Activated CD8-positive, alpha-beta memory T cell treated with anti-CD3 and anti-CD28 coated beads for 1 hour (primary cell): ENCODE measurements at regions not wholly inside any gene's neighbourhood (a gene's known extent, or its start where the extent isn't known, plus 50 kb on each side); places are given as distances from the start of the nearest gene placed in this dataset.
"Not testable (repeated sequence)": the region's sequence is repeated elsewhere in the genome, so short reads cannot be mapped to it uniquely, and the experiment has no call there.

Source experiments
- DNase-seq, 2 donors: peaks; one replicate each; pipeline ENCODE4 v3.0.0-alpha.2; 2020; ENCODE audit warnings: low read depth in 1 of 2; ENCODE audit errors: extremely low read depth in 1 of 2

DNA sequence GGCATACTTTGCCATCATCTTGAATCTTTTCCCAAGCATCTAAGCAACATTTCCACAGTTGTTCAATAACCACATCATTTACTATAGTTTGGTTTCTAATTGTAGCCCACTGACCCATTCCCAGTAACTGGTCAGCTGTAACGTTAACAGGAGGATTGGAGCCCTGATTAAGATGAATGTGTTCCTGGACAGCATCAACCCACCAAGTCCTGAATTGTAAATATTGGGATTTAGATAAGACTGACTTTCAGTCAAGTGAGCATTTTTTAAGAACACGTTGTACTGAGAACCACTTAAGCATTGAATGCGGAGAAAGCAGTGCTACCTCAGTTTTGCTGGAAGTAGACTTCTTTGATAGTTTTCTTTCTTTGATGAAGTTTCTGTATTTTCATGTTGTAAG lies 53.3 kb upstream of the ARL4D start:
- not testable (repeated sequence) for DNase-seq

DNA sequence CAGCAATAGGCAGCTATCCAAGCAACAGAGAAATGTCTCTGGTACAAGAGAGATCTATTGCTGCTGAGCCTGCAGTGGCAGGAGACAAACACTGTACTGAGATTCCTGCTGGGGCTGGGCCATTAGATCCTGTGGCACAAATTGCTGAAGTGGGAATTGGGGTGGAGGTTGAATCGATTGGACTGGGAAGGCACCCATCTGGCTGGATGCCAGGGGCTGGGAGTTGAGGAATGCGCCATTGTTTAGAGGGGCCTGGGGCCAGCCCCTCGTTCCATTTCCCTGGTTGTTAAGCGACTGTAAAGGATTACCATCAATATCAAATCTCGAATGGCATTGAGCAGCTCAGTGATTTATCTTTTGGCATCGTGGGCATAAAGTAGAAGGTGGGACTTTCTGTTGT lies 54.1 kb upstream of the ARL4D start:
- no peak for DNase-seq

DNA sequence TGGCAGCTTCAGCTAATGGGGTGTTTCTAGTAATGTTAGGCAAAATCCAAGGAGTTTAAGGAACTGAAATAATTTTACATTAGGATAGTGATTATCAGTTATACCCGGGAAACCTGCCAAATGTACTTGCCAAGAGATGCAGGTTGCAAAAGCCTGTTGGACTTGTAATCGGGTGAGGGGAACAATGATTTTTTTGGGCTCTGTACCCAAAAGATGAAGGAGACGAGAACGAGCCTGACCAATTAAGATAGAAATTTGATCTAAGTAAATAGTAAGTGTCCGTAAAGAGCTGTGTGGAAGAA lies 56.3 kb upstream of the ARL4D start:
- no peak for DNase-seq

DNA sequence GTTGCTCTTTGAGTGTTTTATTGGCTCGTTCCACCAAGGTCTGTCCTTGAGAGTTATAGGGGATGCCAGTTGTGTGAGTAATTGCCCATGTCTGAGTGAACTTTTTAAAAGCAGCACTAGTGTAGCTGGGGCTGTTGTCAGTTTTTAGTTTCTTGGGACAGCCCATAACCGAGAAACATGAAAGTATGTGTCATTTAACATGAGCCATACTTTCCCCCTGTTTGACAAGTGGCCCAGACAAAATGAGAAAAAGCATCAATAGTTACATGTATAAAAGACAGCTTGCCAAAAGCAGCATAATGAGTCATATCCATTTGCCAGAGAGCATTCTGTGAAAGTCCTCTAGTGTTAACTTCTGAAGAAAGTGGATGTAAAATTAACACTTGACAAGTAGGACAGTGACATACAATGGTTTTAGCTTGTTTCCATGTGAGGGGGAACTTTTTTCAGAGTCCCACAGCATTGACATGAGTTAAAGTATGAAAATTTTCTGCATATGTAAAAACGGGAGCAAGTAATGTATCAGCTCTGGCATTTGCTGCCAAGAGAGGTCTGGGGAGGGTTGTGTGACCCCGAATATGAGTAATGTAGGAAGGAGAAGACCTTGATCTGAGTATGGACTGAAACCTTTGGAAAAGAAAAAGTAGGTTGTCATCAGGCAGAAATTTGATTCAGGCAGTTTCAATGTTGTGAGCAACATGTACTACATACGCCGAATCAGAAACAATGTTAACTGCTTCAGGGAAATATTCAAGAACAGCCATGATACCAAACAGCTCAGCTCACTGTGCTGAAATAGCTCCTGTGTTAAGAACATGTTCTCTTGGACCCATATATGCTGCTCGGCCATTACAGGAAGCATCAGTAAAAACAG lies 56.8 kb upstream of the ARL4D start:
- no peak for DNase-seq

DNA sequence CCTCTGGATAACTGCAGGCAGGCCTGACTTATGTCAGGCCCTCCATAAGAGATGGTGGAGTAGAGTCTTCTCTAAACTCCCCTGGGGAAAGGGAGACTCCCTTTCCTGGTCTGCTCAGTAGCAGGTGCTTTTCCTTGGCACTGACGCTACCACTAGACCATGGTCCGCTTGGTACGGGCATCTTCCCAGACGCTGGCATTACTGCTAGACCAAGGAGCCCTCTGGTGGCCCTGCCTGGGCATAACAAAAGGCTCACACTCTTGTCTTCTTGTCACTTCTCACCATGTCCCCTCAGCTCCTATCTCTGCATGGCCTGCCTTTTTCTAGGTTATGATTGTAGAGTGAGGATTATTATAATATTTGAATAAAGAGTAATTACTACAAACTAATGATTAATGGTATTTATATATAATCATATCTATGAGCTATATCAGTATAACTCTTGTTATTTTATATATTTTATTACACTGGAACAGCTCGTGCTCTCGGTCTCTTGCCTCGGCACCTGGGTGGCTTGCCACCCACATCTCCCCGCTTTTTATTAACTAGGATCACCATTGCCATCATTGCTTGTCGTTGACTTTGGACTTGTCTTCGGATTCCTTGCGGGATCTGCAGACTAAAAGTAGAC lies 59.8 kb upstream of the ARL4D start:
- peak; percentile 35 to 47 for DNase-seq

DNA sequence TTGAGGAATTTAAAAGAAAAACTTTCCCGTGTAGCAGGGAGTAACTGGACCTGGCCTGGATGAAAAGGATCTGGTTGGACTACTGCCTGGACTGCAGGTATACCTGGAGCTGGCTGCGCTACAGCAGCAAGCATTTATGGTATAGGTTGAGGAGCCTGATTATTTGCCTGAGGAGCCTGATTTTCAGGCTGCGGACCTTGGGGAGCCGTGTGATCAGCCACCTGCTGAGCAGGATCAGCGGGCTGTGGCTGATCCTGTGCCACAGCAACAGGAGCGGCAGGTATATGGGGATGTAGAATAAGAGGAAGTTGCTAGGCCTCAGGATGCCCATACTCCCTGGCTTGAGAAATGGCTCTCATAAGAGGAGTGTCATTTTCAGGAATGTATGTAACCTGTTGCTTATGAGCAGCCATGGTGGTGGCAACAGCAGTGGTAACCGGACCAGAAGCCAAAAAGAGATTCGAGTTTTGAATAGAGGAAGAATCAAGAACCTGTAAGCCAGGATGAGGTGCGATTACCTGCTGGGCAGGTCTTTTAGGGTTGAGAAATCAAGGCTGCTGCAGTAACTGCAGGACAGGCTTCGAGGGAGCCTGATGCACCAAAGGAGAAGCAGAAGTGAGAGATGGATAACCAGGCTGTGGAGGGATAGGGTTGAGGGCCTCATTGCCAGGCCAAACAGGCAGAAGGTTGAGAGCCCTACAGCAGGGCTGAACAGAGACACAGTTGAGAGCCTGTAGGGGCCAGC lies 60.9 kb upstream of the ARL4D start:
- DNase-seq, result no peak

DNA sequence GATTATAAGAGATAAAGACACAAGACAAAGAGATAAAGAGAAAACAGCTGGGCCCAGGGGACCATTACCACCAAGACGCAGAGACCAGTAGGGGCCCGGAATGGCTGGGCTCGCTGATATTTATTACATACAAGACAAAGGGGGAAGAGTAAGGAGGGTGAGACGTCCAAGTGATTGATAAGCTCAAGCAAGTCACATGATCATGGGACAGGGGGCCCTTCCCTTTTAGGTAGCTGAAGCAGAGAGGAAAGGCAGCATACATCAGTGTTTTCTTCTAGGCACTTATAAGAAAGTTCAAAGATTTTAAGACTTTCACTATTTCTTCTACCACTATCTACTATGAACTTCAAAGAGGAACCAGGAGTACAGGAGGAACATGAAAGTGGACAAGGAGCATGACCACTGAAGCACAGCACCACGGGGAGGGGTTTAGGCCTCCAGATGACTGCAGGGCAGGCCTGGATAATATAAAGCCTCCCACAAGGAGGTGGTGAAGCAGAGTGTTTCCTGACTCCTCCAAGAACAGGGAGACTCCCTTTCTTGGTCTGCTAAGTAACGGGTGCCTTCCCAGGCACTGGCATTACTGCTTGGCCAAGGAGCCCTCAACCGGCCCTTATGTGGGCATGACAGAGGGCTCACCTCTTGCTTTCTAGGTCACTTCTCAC lies 63.9 kb upstream of the ARL4D start:
- no peak for DNase-seq

DNA sequence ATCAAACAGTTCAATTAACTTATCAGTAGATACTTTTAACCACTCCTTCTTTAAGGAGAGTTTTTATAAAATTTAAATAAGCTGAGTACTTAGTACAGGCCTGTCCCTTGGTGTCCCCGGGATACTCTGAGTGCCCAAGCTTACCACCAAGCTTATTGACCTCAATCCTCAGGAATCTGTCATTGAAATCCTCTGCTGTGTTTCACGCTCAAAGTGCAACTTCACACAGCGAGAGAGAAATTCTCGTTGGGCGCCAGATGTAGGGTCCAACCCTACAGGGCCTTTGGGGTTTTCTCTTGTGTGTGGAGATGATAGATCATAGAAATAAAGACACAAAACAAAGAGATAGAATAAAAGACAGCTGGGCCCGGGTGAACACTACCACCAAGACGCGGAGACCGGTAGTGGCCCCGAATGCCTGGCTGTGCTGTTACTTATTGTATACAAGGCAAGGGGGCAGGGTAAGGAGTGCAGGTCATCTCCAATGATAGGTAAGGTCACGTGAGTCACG lies 65.3 kb upstream of the ARL4D start:
- DNase-seq, result no peak

DNA sequence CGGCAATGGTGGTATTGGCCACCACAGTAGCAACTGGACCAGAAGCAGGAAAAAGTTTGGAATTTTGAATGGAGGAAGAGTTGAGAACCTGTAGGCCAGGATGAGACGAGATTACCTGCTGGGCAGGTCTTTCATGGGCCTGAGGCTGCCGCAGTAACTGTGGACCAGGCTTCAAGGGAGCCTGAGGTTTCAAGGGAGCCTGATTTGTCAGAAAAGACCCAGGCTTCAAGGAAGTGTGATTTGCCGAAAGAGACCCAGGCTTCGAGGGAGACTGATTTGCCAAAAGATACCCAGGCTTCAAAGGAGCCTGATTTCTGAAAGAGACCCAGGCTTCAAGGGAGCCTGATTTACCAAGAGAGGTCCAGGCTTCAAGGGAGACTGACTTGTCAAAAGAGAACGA lies 66.6 kb upstream of the ARL4D start:
- no peak for DNase-seq

DNA sequence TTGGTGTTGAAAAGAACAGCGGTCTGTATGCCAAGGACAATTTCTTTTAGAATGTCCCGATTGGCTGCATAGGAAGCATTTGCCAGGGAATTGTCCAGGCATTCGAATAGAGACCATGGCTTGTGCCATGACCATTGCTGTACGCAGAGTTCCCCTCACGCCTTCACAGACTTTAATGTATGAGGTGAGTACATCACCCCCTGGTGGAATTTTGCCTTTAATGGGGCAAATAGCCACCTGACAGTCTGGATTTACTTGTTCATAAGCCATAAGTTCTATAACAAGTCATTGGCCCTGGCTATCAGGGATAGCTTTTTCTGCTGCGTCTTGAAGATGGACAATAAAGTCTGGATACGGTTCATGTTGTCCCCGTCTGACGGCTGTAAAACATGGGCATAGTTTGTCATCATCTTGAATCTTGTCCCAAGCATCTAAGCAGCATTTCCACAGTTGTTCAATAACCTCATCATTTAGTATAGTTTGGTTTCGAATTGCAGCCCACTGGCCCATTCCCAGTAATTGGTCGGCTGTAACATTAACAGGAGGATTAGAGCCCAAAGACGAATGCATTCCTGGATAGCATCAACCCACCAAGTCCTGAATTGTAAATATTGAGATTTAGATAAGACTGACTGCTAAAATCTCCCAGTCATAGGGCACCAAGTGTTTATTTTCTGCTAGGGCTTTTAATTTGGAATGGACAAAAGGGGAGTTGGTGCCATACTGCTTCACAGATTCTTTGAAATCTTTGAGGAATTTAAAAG lies 67.7 kb upstream of the ARL4D start:
- DNase-seq, result no peak

DNA sequence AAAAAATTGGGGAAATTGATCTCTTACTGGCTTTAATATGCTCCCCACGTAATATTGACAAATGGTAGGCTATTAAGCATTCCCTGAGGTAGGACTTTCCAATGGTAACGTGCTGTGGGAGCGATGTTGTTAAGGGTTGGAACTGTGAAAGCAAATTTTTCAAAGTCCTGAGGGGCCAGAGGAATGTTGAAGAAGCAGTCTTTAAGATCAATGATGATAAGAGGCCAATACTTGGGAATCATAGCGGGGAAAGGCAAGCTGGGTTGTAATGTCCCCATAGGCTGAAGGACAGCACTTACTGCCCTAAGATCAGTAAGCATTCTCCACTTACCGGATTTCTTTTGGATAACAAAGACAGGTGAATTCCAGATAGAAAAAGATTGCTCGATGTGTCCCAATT lies 69.6 kb upstream of the ARL4D start:
- DNase-seq, result no peak

DNA sequence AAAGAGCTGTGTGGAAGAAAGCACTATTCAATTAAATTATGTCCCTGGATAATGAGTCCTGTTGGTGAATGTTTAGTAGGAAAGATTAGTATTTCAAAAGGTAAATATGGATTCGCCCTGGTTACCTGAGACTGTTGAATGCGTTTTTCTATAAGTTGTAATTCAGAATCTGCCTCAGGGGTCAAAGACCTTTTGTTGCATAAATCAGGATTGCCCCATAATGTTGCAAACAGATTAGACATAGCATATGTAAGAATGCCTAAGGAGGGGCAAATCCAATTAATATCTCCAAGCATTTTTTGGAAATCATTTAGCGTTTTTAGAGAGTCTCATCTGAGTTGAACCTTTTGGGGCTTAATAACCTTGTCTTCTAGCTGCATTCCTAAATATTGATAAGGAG lies 70.1 kb upstream of the ARL4D start:
- no peak for DNase-seq

DNA sequence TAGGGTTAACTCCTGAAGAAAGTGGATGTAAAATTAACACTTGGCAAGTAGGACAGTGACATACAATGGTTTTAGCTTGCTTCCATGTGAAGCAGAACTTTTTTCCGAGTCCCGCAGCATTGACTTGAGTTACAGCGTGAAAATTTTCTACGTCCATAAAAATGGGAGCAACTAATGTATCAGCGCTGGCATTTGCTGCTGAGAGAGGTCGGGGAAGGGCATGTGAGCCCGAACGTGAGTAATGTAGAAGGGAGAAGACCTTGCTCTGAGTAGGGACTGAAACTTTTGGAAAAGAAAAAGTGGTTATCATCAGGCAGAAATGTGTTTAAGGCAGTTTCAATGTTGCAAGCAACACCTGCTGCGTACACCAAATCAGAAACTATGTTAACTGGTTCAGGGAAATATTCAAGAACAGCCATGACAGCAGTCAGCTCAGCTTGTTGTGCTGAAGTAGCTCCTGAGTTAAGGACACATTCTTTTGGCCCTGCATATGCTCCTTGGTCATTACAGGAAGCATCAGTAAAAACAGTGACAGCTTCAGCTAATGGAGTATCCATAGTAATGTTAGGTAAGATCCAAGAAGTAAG lies 70.9 kb upstream of the ARL4D start:
- DNase-seq, result no peak

DNA sequence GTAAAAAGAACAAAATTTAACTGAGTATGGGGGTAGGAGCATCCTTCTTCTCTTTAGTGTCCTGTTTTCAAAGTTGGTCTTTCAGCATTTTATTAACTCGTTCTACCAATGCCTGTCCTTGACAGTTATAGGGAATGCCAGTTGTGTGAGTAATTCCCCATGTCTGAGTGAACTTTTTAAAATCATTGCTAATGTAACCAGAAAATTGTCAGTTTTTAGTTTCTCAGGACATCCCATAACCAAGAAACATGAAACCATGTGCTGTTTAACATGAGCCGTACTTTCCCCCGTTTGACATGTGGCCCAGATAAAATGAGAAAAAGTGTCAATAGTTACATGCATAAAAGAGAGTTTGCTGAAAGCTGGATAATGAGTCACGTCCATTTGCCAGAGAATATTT lies 71.4 kb upstream of the ARL4D start:
- DNase-seq, result no peak

DNA sequence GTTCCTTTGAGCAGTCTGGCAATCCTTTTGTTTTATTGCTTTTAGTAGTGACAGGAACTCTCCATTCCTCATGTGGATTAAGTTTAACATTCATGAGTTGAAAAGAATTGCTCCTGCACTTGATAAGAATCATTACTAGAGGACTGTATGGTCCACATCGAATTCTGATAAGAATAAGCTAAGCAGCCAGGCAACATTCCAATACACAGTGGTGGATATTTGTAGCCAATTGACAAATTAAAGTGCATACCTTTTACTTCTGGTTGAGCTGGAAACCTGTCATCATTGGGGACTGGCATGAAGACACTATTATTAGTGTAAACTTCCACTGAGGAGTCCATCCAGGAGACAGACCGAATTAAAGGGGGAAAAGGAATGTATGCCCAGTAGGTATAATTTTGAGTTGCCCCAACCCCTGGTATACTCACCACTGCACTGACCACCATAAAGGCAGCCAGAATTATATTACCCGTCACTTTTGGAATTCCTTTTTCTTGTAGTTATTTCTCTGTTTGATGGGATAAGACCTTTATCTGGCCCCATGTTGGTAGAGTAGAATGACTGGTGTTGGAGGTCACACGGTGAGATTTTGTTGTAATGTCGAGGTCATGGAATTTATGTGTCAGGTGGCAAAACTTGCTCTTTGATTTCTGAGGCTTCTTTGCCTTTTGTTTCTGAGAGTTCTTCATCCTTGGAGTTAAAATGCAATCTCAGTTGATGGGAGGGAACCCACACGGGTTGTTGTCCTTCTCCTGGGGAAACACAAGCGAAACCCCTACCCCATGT lies 72.1 kb upstream of the ARL4D start:
- no peak for DNase-seq

DNA sequence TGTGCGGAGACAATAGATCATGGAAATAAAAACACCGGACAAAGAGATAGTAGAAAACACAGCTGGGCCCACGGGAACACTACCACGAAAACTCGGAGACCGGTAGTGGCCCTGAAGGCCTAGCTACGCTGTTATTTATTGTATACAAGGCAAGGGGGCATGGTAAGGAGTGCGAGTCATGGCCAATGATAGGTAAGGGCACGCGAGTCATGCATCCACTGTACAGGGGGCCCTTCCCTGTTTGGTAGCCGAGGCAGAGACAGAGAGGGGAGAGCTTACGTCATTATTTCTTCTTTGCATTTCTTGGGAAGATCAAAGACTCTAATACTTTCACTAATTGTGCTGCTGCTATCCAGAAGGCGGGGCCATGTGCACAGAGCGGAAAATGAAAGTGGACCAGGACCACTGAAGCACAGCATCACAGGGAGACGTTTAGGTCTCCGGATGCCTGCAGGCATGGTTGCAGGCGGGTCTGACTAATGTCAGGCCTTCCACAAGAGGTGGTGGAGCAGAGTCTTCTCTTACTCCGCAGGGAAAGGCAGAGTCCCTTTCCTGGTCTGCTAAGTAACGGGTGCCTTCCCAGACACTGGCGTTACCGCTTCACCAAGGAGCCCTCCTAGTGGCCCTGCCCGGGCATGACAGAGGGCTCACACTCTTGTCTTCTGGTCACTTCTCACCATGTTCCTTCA lies 74.4 kb upstream of the ARL4D start:
- DNase-seq, result no peak

DNA sequence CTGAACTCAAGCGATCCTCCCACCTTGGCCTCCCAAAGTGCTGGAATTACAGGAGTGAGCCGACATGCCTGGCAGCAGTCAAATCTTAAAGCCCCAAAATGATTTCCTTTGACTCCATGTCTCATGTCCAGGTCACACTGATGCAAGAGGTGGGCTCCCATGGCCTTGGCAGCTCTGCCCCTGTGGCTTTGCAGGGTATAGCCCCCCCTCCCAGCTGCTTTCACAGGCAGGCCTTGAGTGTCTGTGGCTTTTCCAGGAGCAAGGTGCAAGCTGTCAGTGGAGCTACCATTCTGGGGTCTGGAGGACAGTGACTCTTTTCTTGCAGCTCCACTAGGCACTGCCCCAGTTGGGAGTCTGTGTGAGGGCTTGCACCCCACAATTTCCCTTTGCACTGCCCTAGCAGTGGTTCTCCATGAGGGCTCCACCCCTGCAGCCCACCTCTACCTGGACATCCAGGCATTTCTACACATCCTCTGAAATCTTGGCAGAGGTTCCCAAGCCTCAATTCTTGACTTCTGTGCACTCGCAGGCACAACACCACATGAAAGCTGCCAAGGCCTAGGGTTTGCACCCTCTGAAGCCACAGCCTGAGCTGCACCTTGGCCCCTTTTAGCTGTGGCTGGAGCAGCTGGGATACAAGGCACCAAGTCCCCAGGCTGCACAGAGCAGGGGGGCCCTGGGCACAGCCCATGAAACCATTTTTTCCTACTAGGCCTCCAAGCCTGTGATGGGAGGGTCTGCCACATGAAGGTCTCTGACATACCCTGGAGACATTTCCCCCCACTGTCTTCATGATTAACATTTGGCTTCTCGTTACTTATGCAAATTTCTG lies 79.3 kb upstream of the ARL4D start:
- no peak for DNase-seq

DNA sequence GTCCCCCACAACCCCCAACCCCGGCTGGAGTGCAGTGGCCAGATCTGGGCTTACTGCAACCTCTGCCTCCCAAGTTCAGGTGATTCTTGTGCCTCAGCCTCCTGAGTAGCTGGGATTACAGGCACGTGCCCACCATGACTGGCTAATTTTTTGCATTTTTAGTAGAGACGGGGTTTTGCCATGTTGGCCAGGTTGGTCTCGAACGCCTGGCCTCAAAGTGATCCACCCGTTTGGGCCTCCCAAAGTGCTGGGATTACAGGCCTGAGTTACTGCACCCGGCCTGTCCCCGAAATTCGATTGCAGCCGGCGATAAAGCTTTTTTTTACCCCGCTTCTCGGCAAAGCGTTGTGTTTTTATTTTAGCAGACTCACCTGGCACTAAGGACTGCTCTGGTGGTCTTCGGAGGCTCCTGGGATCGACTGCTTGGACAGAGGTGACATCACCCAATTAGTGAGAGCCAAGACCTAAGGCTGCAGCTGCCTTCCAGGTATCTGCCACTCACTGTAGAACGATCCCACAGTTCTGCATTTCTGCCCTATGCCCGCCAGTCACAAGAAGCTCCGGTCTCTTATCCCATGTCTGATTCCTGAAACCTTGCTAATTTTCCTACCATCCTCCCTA lies 82.2 kb upstream of the ARL4D start:
- no peak for DNase-seq
